Hepatocyte (in vitro differentiated cells): ENCODE measurements at regions not wholly inside any gene's neighbourhood (a gene's known extent, or its start where the extent isn't known, plus 50 kb on each side); places are given as distances from the start of the nearest gene placed in this dataset.

ENCODE experiments used
- CTCF ChIP-seq: fragments of 200-600 bp; sonication (generic); IDR thresholded peaks from 2 replicates; pipeline ENCODE4 v1.5.1; 2016; ENCODE audit warnings: antibody characterized with exemption, mild to moderate bottlenecking; ENCODE audit not compliant: poor library complexity
- EZH2 ChIP-seq: fragments of 200-600 bp; sonication (generic); IDR thresholded peaks from 2 replicates; pipeline ENCODE4 v1.6.1; 2016; ENCODE audit warnings: antibody characterized with exemption, mild to moderate bottlenecking, borderline replicate concordance

GRCh38 chr10:27426948-27427467 lies 77.1 kb upstream of the RAB18 start:
- TF ChIP-seq CTCF (no peak), EZH2 (no peak)
